Suprapubic skin (tissue), 4 donors: ENCODE measurements at regions not wholly inside any gene's neighbourhood (a gene's known extent, or its start where the extent isn't known, plus 50 kb on each side); places are given as distances from the start of the nearest gene placed in this dataset.

Source experiments
- DNase-seq, 2 donors: peaks; one replicate each; pipeline ENCODE4 v3.0.0-alpha.2; 2019; ENCODE audit warnings: low spot score in 2 of 2
- H3K27ac ChIP-seq: fragments of 200-600 bp; sonication (generic); one replicate; pipeline ENCODE4 v1.5.1; 2019
- H3K27me3 ChIP-seq: fragments of 200-600 bp; sonication (generic); one replicate; pipeline ENCODE4 v1.5.1; 2019
- H3K36me3 ChIP-seq: fragments of 200-600 bp; sonication (generic); one replicate; pipeline ENCODE4 v1.5.1; 2019
- H3K4me1 ChIP-seq: fragments of 200-600 bp; sonication (generic); one replicate; pipeline ENCODE4 v1.5.1; 2019
- H3K4me3 ChIP-seq: fragments of 200-600 bp; sonication (generic); one replicate; pipeline ENCODE4 v1.5.1; 2019; ENCODE audit warnings: mild to moderate bottlenecking
- H3K9me3 ChIP-seq: fragments of 200-600 bp; sonication (generic); one replicate; pipeline ENCODE4 v1.5.1; 2019
- EP300 ChIP-seq: sonication (generic); formaldehyde crosslinking; IDR thresholded peaks from one replicate; pipeline ENCODE4 v1.6.1; 2017; ENCODE audit warnings: antibody characterized with exemption
- POLR2A ChIP-seq, 2 donors: fragments of 450-650 bp; IDR thresholded peaks; one replicate each; pipeline ENCODE4 v1.6.1; 2017; ENCODE audit warnings: antibody characterized with exemption in 2 of 2, mild to moderate bottlenecking in 2 of 2, moderate library complexity in 2 of 2
- POLR2AphosphoS5 ChIP-seq, 3 donors: sonication (generic); formaldehyde crosslinking; IDR thresholded peaks; one replicate each; pipeline ENCODE4 v1.6.1; 2017; ENCODE audit warnings: antibody characterized with exemption in 3 of 3
- WGBS: methylation state at CpG from one replicate; pipeline ENCODE4 v1.1.5; 2018; 5-methylcytosine and 5-hydroxymethylcytosine counted together
- TF ChIP-seq, protein P1 (sequence below), 2 donors: fragments of 200-600 bp in 1 of 2; fragments of 450-650 bp in 1 of 2; sonication (generic) in 1 of 2; IDR thresholded peaks; one replicate each; pipeline ENCODE4 v1.5.1; 2016 to 2019; ENCODE audit warnings: antibody characterized with exemption in 2 of 2, mild to moderate bottlenecking in 1 of 2, moderate library complexity in 1 of 2

DNA sequence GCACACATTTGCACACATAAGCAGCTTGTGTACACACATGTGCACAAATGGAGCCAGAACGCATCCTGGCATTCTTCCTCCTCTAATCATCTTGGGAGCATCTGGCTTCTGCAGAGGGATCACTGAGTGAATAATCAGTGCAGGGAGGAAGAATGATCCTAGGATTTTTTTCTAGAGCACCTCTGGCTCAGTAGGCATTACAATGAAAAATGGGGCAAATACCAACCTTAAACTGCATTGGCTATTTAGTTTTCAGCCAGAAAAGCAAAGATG, 205.7 kb upstream of the TCF21 start:
- Histone ChIP-seq H3K27me3 (no peaks in the 10 kb centered on the region), H3K4me1 (no peaks in the 10 kb centered on the region), H3K27ac (no peak overlapping the region), H3K4me3 (no peak overlapping the region), H3K9me3 (no peaks in the 10 kb centered on the region), H3K36me3 (no peaks in the 10 kb centered on the region)
- DNase-seq = no peak
- WGBS = 53% methylated on average over 1 of the region's 1 CpG
- TF ChIP-seq, protein P1, sequence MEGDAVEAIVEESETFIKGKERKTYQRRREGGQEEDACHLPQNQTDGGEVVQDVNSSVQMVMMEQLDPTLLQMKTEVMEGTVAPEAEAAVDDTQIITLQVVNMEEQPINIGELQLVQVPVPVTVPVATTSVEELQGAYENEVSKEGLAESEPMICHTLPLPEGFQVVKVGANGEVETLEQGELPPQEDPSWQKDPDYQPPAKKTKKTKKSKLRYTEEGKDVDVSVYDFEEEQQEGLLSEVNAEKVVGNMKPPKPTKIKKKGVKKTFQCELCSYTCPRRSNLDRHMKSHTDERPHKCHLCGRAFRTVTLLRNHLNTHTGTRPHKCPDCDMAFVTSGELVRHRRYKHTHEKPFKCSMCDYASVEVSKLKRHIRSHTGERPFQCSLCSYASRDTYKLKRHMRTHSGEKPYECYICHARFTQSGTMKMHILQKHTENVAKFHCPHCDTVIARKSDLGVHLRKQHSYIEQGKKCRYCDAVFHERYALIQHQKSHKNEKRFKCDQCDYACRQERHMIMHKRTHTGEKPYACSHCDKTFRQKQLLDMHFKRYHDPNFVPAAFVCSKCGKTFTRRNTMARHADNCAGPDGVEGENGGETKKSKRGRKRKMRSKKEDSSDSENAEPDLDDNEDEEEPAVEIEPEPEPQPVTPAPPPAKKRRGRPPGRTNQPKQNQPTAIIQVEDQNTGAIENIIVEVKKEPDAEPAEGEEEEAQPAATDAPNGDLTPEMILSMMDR (IDR thresholded peaks at IDR 0.05) = no peak
- TF ChIP-seq EP300 (no peak), POLR2A (IDR thresholded peaks at IDR 0.05) (no peak)

DNA sequence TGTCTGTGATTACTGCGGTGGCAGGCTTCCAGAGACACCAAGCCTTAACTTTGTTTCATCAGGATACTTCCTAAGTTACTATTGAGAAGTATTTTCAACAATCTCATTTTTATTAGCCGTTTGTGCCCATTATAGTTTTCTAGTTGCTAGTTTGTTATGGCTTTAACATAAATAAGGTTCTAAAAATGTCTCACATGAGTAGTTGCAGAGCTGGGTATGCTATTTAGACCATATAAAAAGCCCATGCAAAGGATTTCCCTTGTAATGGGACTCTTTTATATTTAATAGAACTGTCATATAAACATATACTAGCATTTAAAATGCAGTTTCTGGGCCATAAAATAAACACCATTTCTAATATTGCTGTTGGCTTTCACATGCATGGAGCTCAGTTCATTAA, 205.3 kb upstream of the TCF21 start:
- H3K27ac ChIP-seq = no peak overlapping the region
- H3K9me3 ChIP-seq = no peaks in the 10 kb centered on the region
- DNase-seq = no peak
- no peaks in the 10 kb centered on the region for H3K4me1 ChIP-seq
- no peak overlapping the region for H3K4me3 ChIP-seq
- H3K27me3 ChIP-seq = no peaks in the 10 kb centered on the region
- TF ChIP-seq, protein P1 (IDR thresholded peaks at IDR 0.05) = no peak
- TF ChIP-seq EP300 (no peak), POLR2AphosphoS5 (IDR thresholded peaks at IDR 0.05) (no peak), POLR2A (IDR thresholded peaks at IDR 0.05) (no peak)
- no peaks in the 10 kb centered on the region for H3K36me3 ChIP-seq
- WGBS = 67% methylated on average over 2 of the region's 2 CpGs

DNA sequence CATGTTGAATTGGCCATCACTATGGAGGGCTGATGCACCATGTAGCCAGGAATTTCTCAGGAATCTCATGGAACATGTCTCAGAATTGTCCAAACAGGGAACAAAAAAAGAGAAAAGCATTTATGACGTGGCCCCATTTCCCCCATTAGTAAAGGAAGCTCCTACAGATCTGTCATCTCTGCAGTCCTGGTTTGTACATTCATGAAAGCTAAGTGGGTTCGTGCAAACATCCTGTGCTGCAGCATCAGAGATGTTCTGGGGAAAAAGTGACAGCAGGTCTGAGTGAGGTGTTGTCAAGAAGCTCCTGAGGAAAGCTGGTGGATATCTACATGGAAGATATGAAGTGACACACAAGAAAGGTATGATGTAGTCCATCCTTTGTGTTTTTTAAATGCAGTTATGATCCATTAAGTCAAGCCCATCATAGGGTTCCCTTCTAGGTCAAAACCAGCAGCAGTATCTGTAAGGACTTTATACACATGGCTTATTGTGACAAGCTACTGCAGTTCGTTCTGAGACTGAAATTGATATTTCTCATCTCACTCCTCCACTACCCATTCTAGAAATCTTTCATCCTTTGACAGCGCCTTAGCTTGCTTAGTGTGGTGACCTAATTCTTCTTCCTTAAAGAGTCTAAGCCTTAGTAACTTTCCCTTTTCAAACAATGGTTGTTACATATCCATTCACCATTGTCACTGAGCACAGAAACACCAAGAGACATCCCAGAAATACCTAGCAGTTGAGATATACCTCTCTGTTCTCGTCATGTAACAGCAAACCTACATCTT, 200.0 kb upstream of the TCF21 start:
- no peaks in the 10 kb centered on the region for H3K36me3 ChIP-seq
- 74% methylated on average over 5 of the region's 5 CpGs for WGBS
- no peak overlapping the region for H3K4me3 ChIP-seq
- no peak overlapping the region for H3K27ac ChIP-seq
- H3K9me3 ChIP-seq = no peaks in the 10 kb centered on the region
- TF ChIP-seq POLR2A (IDR thresholded peaks at IDR 0.05) (no peak), POLR2AphosphoS5 (IDR thresholded peaks at IDR 0.05) (no peak), EP300 (no peak)
- TF ChIP-seq, protein P1 (IDR thresholded peaks at IDR 0.05) = no peak
- no peaks in the 10 kb centered on the region for H3K4me1 ChIP-seq
- DNase-seq = no peak
- H3K27me3 ChIP-seq = no peaks in the 10 kb centered on the region

DNA sequence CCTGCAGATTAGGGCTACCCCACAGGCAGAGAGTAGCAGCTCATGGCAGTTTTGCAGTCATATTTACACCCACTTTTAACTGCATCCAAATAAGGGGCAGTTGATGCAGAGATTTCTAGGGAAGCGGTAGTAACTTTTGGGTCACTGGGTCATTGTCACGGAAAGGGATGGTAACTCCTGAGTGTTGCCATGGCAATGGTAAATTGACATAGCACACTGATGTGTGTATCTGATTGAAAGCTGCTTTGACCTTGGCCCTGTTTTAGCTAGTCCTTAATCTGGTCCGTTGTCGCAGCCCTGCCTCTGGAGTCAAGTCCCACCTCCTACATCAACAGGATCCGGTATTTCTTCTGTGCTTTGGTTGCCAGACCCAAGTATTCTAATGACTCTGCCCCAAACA, 199.1 kb upstream of the TCF21 start:
- DNase-seq = no peak
- no peak overlapping the region for H3K27ac ChIP-seq
- H3K9me3 ChIP-seq = no peaks in the 10 kb centered on the region
- no peaks in the 10 kb centered on the region for H3K4me1 ChIP-seq
- no peaks in the 10 kb centered on the region for H3K36me3 ChIP-seq
- TF ChIP-seq POLR2A (IDR thresholded peaks at IDR 0.05) (no peak), POLR2AphosphoS5 (IDR thresholded peaks at IDR 0.05) (no peak)
- TF ChIP-seq, protein P1 (IDR thresholded peaks at IDR 0.05) = no peak
- H3K4me3 ChIP-seq = no peak overlapping the region
- H3K27me3 ChIP-seq = no peaks in the 10 kb centered on the region
- WGBS = 87% methylated on average over 5 of the region's 5 CpGs

DNA sequence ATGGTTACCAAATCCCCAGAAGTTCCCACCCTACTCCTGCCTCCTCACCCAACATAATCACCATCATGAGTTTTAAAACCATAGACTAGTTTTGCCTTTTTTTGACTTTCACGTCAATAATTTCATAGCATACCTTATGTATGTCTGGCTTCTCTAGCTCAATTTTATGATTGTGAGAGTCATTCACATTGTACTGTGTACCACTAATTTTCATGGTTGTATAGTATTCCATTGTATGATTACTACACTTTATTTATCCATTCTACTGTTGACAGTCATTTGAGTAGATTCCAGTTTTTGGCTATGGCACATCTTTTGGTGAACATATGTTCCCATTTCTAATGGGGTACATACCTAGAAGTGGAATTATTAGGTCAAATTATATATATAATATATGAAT, 195.3 kb upstream of the TCF21 start:
- TF ChIP-seq POLR2A (IDR thresholded peaks at IDR 0.05) = no peak
- no peak for TF ChIP-seq POLR2AphosphoS5 (IDR thresholded peaks at IDR 0.05)
- TF ChIP-seq, protein P1 (IDR thresholded peaks at IDR 0.05) = no peak
- no peak for TF ChIP-seq EP300
- no peak for DNase-seq
- no peaks in the 10 kb centered on the region for H3K27me3 ChIP-seq
- no peaks in the 10 kb centered on the region for H3K9me3 ChIP-seq
- H3K4me3 ChIP-seq = no peak overlapping the region
- no peaks in the 10 kb centered on the region for H3K36me3 ChIP-seq
- H3K27ac ChIP-seq = no peak overlapping the region
- WGBS = 94% methylated on average over 1 of the region's 1 CpG
- H3K4me1 ChIP-seq = no peaks in the 10 kb centered on the region
